ES-I3 (cell line): ENCODE measurements at regions not wholly inside any gene's neighbourhood (a gene's known extent, or its start where the extent isn't known, plus 50 kb on each side); places are given as distances from the start of the nearest gene placed in this dataset.
"Not testable (repeated sequence)": the region's sequence is repeated elsewhere in the genome, so short reads cannot be mapped to it uniquely, and the experiment has no call there.

ENCODE experiments used
- H3K36me3 ChIP-seq: 2 replicates; pipeline ENCODE4 v1.6.1; 2013; ENCODE audit warnings: mild to moderate bottlenecking, low read length, control low read depth, moderate library complexity; ENCODE audit not compliant: insufficient read depth
- H3K4me1 ChIP-seq: 2 replicates; pipeline ENCODE4 v1.6.1; 2013; ENCODE audit warnings: mild to moderate bottlenecking, control low read depth, low read length; ENCODE audit not compliant: insufficient read depth
- H3K9ac ChIP-seq: 2 replicates; pipeline ENCODE4 v1.6.1; 2013; ENCODE audit warnings: low read depth, mild to moderate bottlenecking, low read length, moderate library complexity
- H3K9me3 ChIP-seq: 2 replicates; pipeline ENCODE4 v1.6.1; 2013; ENCODE audit warnings: mild to moderate bottlenecking, low read length, moderate library complexity; ENCODE audit not compliant: control insufficient read depth, insufficient read depth

- no peaks in the 10 kb centered on the region for H3K9me3 ChIP-seq
- no peak overlapping the region for H3K9ac ChIP-seq
- no peaks in the 10 kb centered on the region for H3K36me3 ChIP-seq
- H3K4me1 ChIP-seq = peaks cover 21% of the 10 kb centered on the region
Measured at GRCh38 chr5:157947156-157947555, 88.2 kb upstream of the CLINT1 start.

DNA sequence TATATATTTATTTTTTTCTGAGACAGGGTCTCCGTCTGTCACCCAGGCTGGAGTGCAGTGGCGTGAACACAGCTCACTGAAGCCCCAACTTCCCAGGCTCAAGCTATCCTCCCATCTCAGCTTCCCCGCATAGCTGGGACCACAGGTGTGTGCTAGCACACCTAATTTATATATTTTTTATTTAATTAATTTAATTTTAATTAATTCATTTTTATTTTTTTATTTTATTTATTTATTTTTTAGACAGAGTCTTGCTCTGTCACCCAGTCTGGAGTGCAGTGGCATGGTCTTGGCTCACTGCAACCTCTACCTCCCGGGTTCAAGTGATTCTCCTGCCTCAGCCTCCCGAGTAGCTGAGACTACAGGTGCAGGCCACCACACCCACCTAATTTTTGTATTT, 86.9 kb upstream of the CLINT1 start:
- H3K36me3 ChIP-seq, H3K9ac ChIP-seq, H3K9me3 ChIP-seq: not testable (repeated sequence)
- peaks cover 21% of the 10 kb centered on the region for H3K4me1 ChIP-seq

DNA sequence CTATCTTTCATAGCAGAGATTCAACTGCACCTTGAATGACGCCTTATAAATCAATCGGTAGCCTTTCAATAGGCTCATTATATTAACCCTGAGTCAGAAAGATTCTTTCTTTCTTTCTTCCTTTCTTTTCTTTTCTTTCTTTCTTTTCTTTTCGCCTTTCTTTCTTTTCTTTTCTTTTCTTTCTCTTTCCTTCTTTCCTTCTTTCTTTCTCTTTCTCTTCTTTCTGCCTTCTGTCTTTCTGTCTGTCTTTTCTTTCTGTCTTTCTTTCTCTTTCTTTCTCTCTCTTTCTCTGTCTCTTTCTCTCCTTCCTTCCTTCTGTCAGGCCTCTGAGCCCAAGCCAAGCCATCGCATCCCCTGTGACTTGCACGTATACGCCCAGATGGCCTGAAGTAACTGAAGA, 86.0 kb upstream of the CLINT1 start:
- Histone ChIP-seq H3K36me3 (no peaks in the 10 kb centered on the region), H3K4me1 (peaks cover 21% of the 10 kb centered on the region), H3K9me3 (no peaks in the 10 kb centered on the region), H3K9ac (no peak overlapping the region)

DNA sequence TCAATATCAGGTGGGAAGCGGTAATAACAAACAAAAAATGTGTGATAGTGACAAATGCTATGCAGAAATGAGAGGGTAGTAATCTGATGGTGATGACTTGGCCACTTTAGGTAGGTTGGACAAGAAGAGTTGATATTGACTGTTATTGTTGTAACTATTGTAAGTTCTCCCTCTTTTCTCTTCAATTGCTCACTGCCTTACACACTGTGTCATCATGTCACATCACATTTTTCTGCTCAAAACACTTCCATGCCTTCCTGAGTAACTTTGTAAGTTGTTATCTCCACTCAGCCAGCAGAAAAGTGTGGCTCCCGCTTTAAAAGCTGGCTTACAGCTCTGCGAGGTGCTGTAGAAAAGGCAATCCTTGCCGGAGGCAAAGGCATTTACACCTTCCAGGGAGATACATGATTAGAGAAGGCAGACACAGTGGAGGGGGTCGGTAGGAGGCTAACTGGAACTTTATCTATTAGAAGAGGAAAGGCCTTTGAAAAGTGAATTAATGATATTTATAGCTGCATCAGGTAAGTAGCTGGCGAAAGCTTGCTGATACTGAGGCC, 85.2 kb upstream of the CLINT1 start:
- H3K36me3 ChIP-seq = no peaks in the 10 kb centered on the region

GRCh38 chr5:157942595-157942994, 83.7 kb upstream of the CLINT1 start:
- H3K9ac ChIP-seq = no peak overlapping the region
- H3K4me1 ChIP-seq = peaks cover 21% of the 10 kb centered on the region
- H3K9me3 ChIP-seq = no peaks in the 10 kb centered on the region
- H3K36me3 ChIP-seq = no peaks in the 10 kb centered on the region

More for the DNA sequence above, 85.2 kb upstream of the CLINT1 start:
- Histone ChIP-seq H3K4me1 (peaks cover 21% of the 10 kb centered on the region), H3K9ac (no peak overlapping the region), H3K9me3 (no peaks in the 10 kb centered on the region)

- H3K36me3 ChIP-seq = no peaks in the 10 kb centered on the region
- H3K9me3 ChIP-seq = no peaks in the 10 kb centered on the region
- H3K4me1 ChIP-seq = peaks cover 16% of the 10 kb centered on the region
- H3K9ac ChIP-seq = no peak overlapping the region
Measured at GRCh38 chr5:157941616-157942015, 82.7 kb upstream of the CLINT1 start.

DNA sequence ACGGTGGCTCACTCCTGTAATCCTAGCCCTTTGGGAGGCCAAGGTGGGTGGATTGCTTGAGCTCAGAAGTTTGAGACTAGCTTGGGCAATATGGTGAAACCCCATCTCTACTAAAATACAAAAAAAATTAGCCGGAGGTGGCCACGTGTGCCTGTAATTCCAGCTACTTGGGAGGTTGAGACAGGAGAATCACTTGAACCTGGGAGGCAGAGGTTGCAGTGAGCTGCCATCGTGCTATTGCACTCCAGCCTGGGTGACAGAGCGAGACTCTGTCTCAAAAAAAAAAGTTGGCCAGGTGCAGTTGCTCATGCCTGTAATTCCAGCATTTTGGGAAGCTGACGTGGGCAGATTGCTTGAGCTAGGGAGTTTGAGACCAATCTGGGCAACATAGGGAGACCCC, 79.2 kb upstream of the CLINT1 start:
- H3K4me1 ChIP-seq, H3K36me3 ChIP-seq, H3K9ac ChIP-seq, H3K9me3 ChIP-seq: not testable (repeated sequence)

GRCh38 chr5:157936776-157937501, 78.0 kb upstream of the CLINT1 start:
- not testable (repeated sequence) for H3K9ac ChIP-seq, H3K9me3 ChIP-seq, H3K36me3 ChIP-seq, H3K4me1 ChIP-seq

DNA sequence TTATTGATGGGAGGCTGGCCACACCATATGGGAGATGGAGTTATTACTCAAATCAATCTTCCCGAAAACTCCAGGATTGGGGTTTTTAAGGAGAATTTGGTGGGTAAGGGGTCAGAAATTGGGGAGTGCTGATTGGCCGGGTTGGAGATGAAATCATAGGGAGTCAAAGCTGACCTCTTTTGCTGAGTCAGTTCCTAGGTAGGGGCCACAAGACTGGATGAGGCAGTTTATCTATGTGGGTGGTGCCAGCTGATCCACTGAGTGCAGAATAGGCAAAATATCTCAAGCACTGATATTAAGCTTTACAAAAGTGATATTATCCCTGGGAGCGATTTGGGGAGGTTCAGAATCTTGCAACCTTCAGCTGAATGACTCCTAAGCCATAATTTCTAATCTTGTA, 75.7 kb upstream of the CLINT1 start:
- no peak overlapping the region for H3K9ac ChIP-seq
- H3K4me1 ChIP-seq = no peaks in the 10 kb centered on the region
- H3K9me3 ChIP-seq = no peaks in the 10 kb centered on the region
- no peaks in the 10 kb centered on the region for H3K36me3 ChIP-seq

GRCh38 chr5:157933005-157933404, 74.1 kb upstream of the CLINT1 start:
- H3K4me1 ChIP-seq = no peaks in the 10 kb centered on the region

DNA sequence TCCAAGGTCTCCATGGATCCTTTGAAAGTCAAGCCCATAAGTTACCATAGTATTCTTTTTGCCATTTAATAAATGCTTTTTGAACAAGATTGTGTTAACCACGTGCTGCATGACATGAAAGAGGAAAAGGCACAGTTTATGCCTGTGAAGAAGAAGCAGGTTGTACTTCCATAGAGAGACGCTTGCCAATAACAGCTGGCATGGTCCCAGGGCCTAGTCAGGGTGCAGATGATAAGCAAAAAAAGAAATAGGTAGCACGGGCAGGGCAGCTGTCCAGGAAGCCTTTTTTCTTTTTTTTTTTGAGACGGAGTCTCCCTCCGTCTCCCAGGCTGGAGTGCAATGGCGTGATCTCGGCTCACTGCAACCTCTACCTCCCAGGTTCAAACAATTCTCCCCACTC, 71.8 kb upstream of the CLINT1 start:
- H3K36me3 ChIP-seq = no peaks in the 10 kb centered on the region
- H3K9ac ChIP-seq = no peak overlapping the region
- peaks cover 18% of the 10 kb centered on the region for H3K4me1 ChIP-seq
- H3K9me3 ChIP-seq = no peaks in the 10 kb centered on the region

More at GRCh38 chr5:157933005-157933404, 74.1 kb upstream of the CLINT1 start:
- Histone ChIP-seq H3K9ac (no peak overlapping the region), H3K36me3 (no peaks in the 10 kb centered on the region), H3K9me3 (no peaks in the 10 kb centered on the region)

DNA sequence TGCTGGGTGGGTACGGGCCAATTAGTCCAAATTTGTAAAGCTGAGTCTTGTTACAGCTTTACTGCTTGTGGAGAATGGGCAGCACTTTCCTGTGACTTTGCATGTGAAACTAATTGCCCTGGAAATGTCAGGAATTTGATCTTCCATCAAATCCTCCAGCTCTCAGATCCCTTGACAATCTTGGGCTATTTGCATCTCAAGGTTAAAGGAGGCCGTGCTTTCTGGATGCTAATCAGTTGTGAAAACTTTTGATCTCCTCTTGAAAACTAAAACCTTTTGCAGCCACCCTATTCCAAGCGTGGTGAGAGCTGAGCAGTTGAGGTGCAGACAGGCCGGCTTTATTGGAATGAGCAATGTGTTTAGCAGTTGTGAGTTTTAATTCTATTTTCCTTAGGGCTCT, 68.0 kb upstream of the CLINT1 start:
- Histone ChIP-seq H3K9me3 (no peaks in the 10 kb centered on the region), H3K9ac (no peak overlapping the region), H3K4me1 (peaks cover 29% of the 10 kb centered on the region), H3K36me3 (no peaks in the 10 kb centered on the region)

DNA sequence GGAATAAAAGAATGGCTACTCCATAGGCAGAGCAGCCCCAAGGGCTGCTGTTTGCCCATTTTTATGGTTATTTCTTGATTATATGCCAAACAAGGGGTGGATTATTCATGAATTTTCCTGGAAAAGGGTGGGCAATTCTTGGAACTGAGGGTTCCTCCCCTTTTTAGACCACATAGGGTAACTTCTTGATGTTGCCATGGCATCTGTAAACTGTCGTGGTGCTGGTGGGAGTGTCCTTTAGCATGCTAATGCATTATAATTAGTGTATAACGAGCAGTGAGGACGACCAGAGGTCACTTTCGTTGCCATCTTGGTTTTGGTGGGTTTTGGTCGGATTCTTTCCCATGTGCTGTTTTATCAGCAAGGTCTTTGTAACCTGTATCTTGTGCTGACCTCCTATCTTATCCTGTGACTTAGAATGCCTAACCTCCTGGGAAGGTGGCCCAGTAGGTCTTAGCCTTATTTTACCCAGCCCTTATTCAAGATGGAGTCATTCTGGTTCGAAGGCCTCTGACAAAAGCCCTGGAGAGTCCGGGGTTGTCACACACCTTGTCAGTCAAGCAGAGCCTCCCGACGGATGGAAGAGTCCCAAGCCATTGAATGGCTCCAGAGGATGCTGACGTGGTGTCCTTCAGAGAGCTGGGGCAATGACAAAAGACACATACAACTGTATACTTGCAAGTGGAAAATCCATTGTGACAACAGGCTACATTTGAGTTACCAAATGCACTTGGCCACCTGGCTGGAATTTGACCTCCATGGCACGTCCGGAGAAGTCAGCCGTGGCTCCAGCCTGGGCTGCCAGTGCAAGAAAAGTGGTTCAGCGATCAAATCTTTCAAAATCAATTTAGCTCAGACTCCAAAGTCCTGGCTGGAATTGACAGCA, 67.1 kb upstream of the CLINT1 start:
- no peaks in the 10 kb centered on the region for H3K36me3 ChIP-seq
- no peaks in the 10 kb centered on the region for H3K9me3 ChIP-seq
- H3K9ac ChIP-seq = no peak overlapping the region
- H3K4me1 ChIP-seq = peaks cover 32% of the 10 kb centered on the region

DNA sequence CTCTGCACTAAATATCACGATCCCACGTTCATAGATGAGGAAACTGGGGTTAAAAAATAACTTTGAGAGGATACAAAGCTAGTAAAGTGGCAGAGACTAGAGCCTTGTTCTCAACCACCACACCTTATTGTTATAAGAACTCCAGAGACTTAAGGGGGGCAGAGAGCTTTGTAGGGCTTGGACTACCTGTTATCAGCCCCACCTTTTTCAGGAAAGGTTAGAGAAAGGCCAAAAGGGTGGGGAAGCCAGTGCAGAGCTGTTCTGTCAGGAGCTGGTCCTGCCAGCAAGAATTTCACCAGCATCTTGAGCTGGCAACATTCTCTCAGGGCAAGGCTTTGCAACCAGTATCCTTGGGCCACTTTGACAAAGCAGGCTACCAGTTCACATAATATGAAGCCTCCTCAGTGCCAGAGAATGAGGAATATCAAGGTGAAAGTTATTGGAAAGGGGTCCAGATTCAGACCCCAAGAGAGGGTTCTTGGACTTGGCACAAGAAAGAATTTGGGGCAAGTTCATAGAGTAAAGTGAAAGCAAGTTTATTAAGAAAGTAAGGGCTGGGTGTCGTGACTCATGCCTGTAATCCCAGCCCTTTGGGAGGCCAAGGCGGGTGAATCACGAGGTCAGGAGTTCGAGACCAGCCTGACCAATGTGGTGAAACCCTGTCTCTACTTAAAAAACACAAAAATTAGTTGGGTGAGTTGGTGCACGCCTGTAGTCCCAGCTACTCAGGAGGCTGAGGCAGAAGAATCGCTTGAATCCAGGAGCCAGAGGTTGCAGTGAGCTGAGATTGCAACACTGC, 66.2 kb upstream of the CLINT1 start:
- H3K9ac ChIP-seq = no peak overlapping the region
- no peaks in the 10 kb centered on the region for H3K9me3 ChIP-seq
- H3K4me1 ChIP-seq = peaks cover 34% of the 10 kb centered on the region
- no peaks in the 10 kb centered on the region for H3K36me3 ChIP-seq
